ENCODE measurements at regions not wholly inside any gene's neighbourhood (a gene's known extent, or its start where the extent isn't known, plus 50 kb on each side); places are given as distances from the start of the nearest gene placed in this dataset.
"Not testable (repeated sequence)": the region's sequence is repeated elsewhere in the genome, so short reads cannot be mapped to it uniquely, and the experiment has no call there.

- WGBS (ENCODE audit: missing lambda C conversion rate), result no CpG with 5 or more reads among the region's 53 CpGs
- H3K9me3 ChIP-seq, POLR2A ChIA-PET, H3K4me1 ChIP-seq, CTCF ChIA-PET, FAIRE-seq: not testable (repeated sequence)
- Histone ChIP-seq H3K4me3 (peak overlapping the region; percentile 46), H3K4me2 (peak overlapping the region; percentile 51; the same call in 2 of the 3 replicates), H3K27ac (peak overlapping the region in 1 of 2 experiments; percentile 71; a peak in 2 of 6 replicates)
- ATAC-seq (peak; percentile 94 to 99), DNase-seq (ENCODE audit: low read depth in 1 of 2, low spot score in 1 of 2) (peak in 1 of 2 experiments; percentile 45)
- TF ChIP-seq, protein P1, sequence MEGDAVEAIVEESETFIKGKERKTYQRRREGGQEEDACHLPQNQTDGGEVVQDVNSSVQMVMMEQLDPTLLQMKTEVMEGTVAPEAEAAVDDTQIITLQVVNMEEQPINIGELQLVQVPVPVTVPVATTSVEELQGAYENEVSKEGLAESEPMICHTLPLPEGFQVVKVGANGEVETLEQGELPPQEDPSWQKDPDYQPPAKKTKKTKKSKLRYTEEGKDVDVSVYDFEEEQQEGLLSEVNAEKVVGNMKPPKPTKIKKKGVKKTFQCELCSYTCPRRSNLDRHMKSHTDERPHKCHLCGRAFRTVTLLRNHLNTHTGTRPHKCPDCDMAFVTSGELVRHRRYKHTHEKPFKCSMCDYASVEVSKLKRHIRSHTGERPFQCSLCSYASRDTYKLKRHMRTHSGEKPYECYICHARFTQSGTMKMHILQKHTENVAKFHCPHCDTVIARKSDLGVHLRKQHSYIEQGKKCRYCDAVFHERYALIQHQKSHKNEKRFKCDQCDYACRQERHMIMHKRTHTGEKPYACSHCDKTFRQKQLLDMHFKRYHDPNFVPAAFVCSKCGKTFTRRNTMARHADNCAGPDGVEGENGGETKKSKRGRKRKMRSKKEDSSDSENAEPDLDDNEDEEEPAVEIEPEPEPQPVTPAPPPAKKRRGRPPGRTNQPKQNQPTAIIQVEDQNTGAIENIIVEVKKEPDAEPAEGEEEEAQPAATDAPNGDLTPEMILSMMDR (IDR thresholded peaks at IDR 0.05), result peak; percentile 34; the same call in 2 of the 3 replicates
- peak; percentile 37 for TF ChIP-seq SMC3 (IDR thresholded peaks at IDR 0.05)
Observed at GRCh38 chr1:143884932-143885574, 86.7 kb downstream of the FAM72C start.

DNA sequence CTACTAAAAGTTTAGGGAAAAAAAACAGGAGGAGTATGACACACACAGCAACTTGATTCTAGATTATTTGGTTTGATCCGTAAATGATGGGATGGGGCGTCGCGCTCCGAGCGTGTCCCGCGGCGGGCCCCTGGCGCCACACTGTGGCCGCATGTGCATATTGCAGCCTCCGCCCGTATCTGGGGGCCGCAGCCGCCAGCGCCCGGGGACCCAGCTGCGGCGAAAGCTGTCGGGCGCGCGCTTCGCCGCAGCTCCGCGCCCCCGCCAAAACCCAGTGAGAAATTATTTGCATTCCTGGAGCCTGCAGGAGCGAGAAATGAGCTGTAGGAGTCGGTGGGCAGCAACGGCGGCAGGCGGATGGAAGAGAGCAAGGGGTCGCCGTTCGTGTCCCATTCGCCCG lies 87.3 kb downstream of the FAM72C start:
- POLR2A ChIA-PET; H3K4me1 ChIP-seq; CTCF ChIA-PET; DNase-seq (ENCODE audit: low read depth in 1 of 2, low spot score in 1 of 2); H3K9me3 ChIP-seq; FAIRE-seq: not testable (repeated sequence)
- Histone ChIP-seq H3K4me2 (peak overlapping the region; percentile 51; the same call in 2 of the 3 replicates), H3K4me3 (peak overlapping the region; percentile 46), H3K27ac (peak overlapping the region in 1 of 2 experiments; percentile 71; a peak in 1 of 6 replicates)
- 0% methylated on average over 10 of the region's 38 CpGs for WGBS (ENCODE audit: missing lambda C conversion rate)
- ATAC-seq, result peak; percentile 86 to 93
- TF ChIP-seq RAD21 (conservative IDR thresholded peaks at IDR 0.05 in 1 of 2, IDR thresholded peaks at IDR 0.05 in 1 of 2), result peak in 1 of 2 experiments; percentile 17; a peak in 2 of 5 replicates

GRCh38 chr1:143879757-143880536 lies 91.8 kb downstream of the FAM72C start:
- DNase-seq (ENCODE audit: low read depth in 1 of 2, low spot score in 1 of 2); H3K9me3 ChIP-seq; FAIRE-seq; POLR2A ChIA-PET; H3K4me3 ChIP-seq; H3K27ac ChIP-seq; H3K4me2 ChIP-seq; H3K4me1 ChIP-seq; CTCF ChIA-PET; ATAC-seq: not testable (repeated sequence)
- WGBS (ENCODE audit: missing lambda C conversion rate), result 67% methylated on average over 1 of the region's 4 CpGs

DNA sequence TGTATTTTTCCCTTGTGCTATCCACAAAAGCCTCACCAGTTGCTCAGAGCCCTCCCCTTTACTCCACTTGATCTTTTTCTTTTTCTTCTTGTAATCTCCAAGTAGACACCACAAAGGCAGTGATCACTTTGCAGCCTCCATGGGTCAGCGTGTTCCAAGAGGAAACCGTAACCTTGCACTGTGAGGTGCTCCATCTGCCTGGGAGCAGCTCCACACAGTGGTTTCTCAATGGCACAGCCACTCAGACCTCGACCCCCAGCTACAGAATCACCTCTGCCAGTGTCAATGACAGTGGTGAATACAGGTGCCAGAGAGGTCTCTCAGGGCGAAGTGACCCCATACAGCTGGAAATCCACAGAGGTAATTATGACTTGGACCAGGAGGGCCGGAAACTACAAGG lies 95.8 kb downstream of the FAM72C start:
- CTCF ChIA-PET; DNase-seq (ENCODE audit: low read depth in 1 of 2, low spot score in 1 of 2); H3K4me1 ChIP-seq; FAIRE-seq; POLR2A ChIA-PET; H3K4me3 ChIP-seq; H3K9me3 ChIP-seq; H3K27ac ChIP-seq; H3K4me2 ChIP-seq: not testable (repeated sequence)
- ATAC-seq, result peak in 1 of 2 experiments; percentile 68; a peak in 3 of 6 replicates
- WGBS (ENCODE audit: missing lambda C conversion rate), result 0% methylated on average over 1 of the region's 5 CpGs

- DNase-seq (ENCODE audit: low read depth in 1 of 2, low spot score in 1 of 2); ATAC-seq: not testable (repeated sequence)
Observed at GRCh38 chr1:143874625-143875024, 97.2 kb downstream of the FAM72C start.

DNA sequence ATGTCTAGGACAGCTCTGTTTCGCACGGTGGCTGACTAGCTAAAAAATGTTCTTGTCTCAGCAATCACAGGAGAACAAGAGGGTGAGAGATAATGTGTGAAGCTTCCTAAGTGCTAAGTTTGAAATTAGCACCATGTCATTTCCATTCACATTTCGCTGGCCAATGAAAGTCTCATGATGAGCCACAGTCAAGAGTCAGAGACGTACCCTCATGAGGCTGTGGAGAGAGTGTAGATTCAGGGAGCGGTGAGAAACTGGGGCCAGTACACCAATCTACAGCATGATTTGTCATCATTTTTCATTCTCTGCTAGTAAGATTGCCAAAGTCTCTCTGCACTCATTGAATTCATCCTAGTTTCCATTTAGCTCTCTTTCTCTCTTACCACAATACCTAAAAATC lies 98.1 kb downstream of the FAM72C start:
- CTCF ChIA-PET; H3K4me1 ChIP-seq; DNase-seq (ENCODE audit: low read depth in 1 of 2, low spot score in 1 of 2); H3K27ac ChIP-seq; H3K9me3 ChIP-seq; H3K4me2 ChIP-seq; ATAC-seq; H3K4me3 ChIP-seq; FAIRE-seq; POLR2A ChIA-PET: not testable (repeated sequence)
- 26% methylated on average over 4 of the region's 5 CpGs for WGBS (ENCODE audit: missing lambda C conversion rate)

More at GRCh38 chr1:143874625-143875024, 97.2 kb downstream of the FAM72C start:
- H3K4me2 ChIP-seq, H3K27ac ChIP-seq, H3K9me3 ChIP-seq, H3K4me1 ChIP-seq, FAIRE-seq, CTCF ChIA-PET, POLR2A ChIA-PET, H3K4me3 ChIP-seq: not testable (repeated sequence)
- 0% methylated on average over 1 of the region's 2 CpGs for WGBS (ENCODE audit: missing lambda C conversion rate)

GRCh38 chr1:143870388-143870787 lies 101.4 kb downstream of the FAM72C start:
- POLR2A ChIA-PET; H3K4me1 ChIP-seq; H3K9me3 ChIP-seq; CTCF ChIA-PET; H3K4me3 ChIP-seq; DNase-seq (ENCODE audit: low read depth in 1 of 2, low spot score in 1 of 2); H3K4me2 ChIP-seq; FAIRE-seq; ATAC-seq; H3K27ac ChIP-seq: not testable (repeated sequence)
- WGBS (ENCODE audit: missing lambda C conversion rate), result 92% methylated on average over 1 of the region's 1 CpG

DNA sequence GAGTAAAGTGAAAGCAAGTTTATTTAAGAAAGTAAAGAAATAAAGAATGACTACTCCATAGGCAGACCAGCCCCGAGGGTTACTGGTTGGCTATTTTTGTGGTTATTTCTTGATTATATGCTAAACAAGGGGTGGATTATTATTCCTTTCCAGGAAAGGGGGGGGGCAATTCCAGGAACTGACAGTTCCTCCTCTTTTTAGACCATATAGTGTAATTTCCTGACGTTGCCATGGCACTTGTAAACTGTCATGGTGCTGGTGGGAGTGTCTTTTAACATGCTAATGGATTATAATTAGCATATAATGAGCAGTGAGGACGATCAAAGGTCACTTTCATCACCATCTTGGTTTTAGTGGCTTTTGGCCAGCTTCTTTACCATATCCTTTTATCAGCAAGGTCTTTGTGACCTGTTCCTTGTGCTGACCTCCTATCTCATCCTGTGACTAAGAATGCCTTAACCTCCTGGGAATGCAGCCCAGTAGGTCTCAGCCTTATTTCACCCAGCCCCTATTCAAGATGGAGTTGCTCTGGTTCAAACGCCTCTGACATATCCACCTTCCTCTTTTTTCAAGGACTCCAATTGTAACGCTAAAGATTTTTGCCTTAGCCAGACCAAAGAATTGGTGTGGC lies 104.1 kb downstream of the FAM72C start:
- FAIRE-seq; ATAC-seq; POLR2A ChIA-PET; CTCF ChIA-PET; H3K9me3 ChIP-seq; H3K4me2 ChIP-seq; DNase-seq (ENCODE audit: low read depth in 1 of 2, low spot score in 1 of 2); H3K27ac ChIP-seq; H3K4me1 ChIP-seq; H3K4me3 ChIP-seq: not testable (repeated sequence)
- WGBS (ENCODE audit: missing lambda C conversion rate), result 2% methylated on average over 3 of the region's 5 CpGs

GRCh38 chr1:143863901-143864520 lies 107.8 kb downstream of the FAM72C start:
- H3K4me3 ChIP-seq; H3K27ac ChIP-seq; H3K4me2 ChIP-seq; H3K4me1 ChIP-seq; FAIRE-seq; POLR2A ChIA-PET; DNase-seq (ENCODE audit: low read depth in 1 of 2, low spot score in 1 of 2); ATAC-seq; H3K9me3 ChIP-seq; CTCF ChIA-PET: not testable (repeated sequence)
- WGBS (ENCODE audit: missing lambda C conversion rate), result 25% methylated on average over 1 of the region's 1 CpG

Measured in A549 (cell line).